ENCODE measurements at regions not wholly inside any gene's neighbourhood (a gene's known extent, or its start where the extent isn't known, plus 50 kb on each side); places are given as distances from the start of the nearest gene placed in this dataset.

DNA sequence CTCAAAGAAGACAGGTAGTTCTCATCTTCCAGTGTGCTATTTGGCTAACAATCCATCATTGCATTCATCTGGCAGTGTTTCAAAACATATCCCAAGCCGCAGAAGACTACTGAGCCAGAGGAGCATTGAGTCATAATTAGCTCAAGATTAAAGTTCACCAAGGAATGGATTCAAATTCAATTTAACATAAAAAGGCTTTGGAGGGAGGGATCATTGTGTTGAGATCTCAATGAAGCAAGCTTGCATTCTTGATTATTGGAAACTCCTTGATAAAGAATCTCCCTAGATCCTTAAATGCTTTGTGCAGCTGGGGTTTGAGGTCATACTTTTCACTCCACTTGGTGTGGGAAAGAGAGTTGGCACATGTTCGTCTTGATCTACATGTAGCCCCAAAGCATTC is 142.8 kb upstream of the SEMA3A start:
- no peak for TF ChIP-seq EZH2phosphoT487 (IDR thresholded peaks at IDR 0.05; ENCODE audit: borderline replicate concordance, low read length)
- TF ChIP-seq EZH2 (IDR thresholded peaks at IDR 0.05; ENCODE audit: low read length, unreplicated experiment) = no peak
- no peak for TF ChIP-seq CTCF (conservative IDR thresholded peaks at IDR 0.05; ENCODE audit: low read depth, low read length)
- ATAC-seq = peak; percentile 76
- peaks cover 14% of the 10 kb centered on the region for H3K4me1 ChIP-seq (ENCODE audit: insufficient read depth, low read length)
- peak; percentile 79 for DNase-seq
- no TSS peak for BruUV-seq (replicated peaks)
- no peaks in the 10 kb centered on the region for H4K20me1 ChIP-seq (ENCODE audit: low read length)
- H2AFZ ChIP-seq (ENCODE audit: low read length) = no peak overlapping the region
- no peak overlapping the region for H3K27ac ChIP-seq (ENCODE audit: low read length)
- H3K4me2 ChIP-seq (ENCODE audit: low read length) = 0 out of 2 replicates have a peak overlapping the region, but pooled peaks have one; percentile 17
- no peaks in the 10 kb centered on the region for H3F3A ChIP-seq (ENCODE audit: low read length, unreplicated experiment)
- no peaks in the 10 kb centered on the region for H3K9me3 ChIP-seq (ENCODE audit: low read length)
- intact Hi-C loops (cut with micrococcal nuclease) = no loop called here
- ChIA-PET POLR2A (ENCODE audit: unreplicated experiment) (interaction anchor here (0.7 kb wide), 1 partner anchor 123 kb away, joined by 3 read pairs; no protein-coding TSS in a partner anchor), CTCF (interaction anchor here (1.0 kb wide), 1 partner anchor 76 kb away, joined by 4 read pairs; no protein-coding TSS in a partner anchor)
- H3K36me3 ChIP-seq (ENCODE audit: low read depth, low read length) = no peaks in the 10 kb centered on the region
- H3K9me2 ChIP-seq (replicated peaks; ENCODE audit: low read length) = no peaks in the 10 kb centered on the region
- no peak overlapping the region for H3K9ac ChIP-seq (ENCODE audit: low read length)
- no peaks in the 10 kb centered on the region for H3K27me3 ChIP-seq (ENCODE audit: low read length)
- no peak overlapping the region for H3K4me3 ChIP-seq (ENCODE audit: low read length)
- H3K79me2 ChIP-seq (ENCODE audit: low read length) = no peaks in the 10 kb centered on the region

DNA sequence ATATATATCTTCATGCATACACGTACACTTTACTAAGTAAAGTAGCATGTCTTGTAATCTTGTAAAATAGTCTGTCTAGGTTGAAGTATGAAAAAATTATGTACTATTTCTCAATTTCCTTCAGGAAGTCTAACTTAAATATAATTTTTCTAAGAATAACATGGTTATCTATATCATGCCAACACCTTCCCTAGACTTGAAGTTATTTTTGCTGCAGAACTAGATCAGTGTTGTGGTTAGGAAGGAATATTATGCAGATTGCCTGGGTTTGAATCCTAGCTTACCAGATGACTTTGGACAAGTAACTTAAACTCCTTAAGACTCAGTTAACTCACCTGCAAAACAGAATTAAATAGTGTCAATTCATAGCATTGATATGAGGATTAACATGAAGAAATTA is 142.2 kb upstream of the SEMA3A start:
- TF ChIP-seq CTCF (conservative IDR thresholded peaks at IDR 0.05; ENCODE audit: low read depth, low read length) (no peak), EZH2 (IDR thresholded peaks at IDR 0.05; ENCODE audit: low read length, unreplicated experiment) (no peak), EZH2phosphoT487 (IDR thresholded peaks at IDR 0.05; ENCODE audit: borderline replicate concordance, low read length) (no peak)
- ChIA-PET POLR2A (ENCODE audit: unreplicated experiment) (interaction anchor here (0.7 kb wide), 1 partner anchor 122 kb away, joined by 3 read pairs; no protein-coding TSS in a partner anchor), CTCF (interaction anchor here (1.0 kb wide), 1 partner anchor 77 kb away, joined by 4 read pairs; no protein-coding TSS in a partner anchor)
- BruUV-seq (replicated peaks) = no TSS peak
- H3K4me3 ChIP-seq (ENCODE audit: low read length) = no peak overlapping the region
- H3K4me2 ChIP-seq (ENCODE audit: low read length) = no peak overlapping the region
- no peaks in the 10 kb centered on the region for H3K9me3 ChIP-seq (ENCODE audit: low read length)
- no peaks in the 10 kb centered on the region for H3K36me3 ChIP-seq (ENCODE audit: low read depth, low read length)
- no peaks in the 10 kb centered on the region for H3K27me3 ChIP-seq (ENCODE audit: low read length)
- H3K9ac ChIP-seq (ENCODE audit: low read length) = no peak overlapping the region
- ATAC-seq (no peak), DNase-seq (no peak)
- no peaks in the 10 kb centered on the region for H3K79me2 ChIP-seq (ENCODE audit: low read length)
- no peak overlapping the region for H2AFZ ChIP-seq (ENCODE audit: low read length)
- no peaks in the 10 kb centered on the region for H3K9me2 ChIP-seq (replicated peaks; ENCODE audit: low read length)
- H3F3A ChIP-seq (ENCODE audit: low read length, unreplicated experiment) = no peaks in the 10 kb centered on the region
- intact Hi-C loops (cut with micrococcal nuclease) = no loop called here
- H3K27ac ChIP-seq (ENCODE audit: low read length) = no peak overlapping the region
- peaks cover 14% of the 10 kb centered on the region for H3K4me1 ChIP-seq (ENCODE audit: insufficient read depth, low read length)
- no peaks in the 10 kb centered on the region for H4K20me1 ChIP-seq (ENCODE audit: low read length)

- Histone ChIP-seq H3F3A (ENCODE audit: low read length, unreplicated experiment) (no peaks in the 10 kb centered on the region), H3K4me3 (ENCODE audit: low read length) (no peak overlapping the region), H4K20me1 (ENCODE audit: low read length) (no peaks in the 10 kb centered on the region), H3K4me2 (ENCODE audit: low read length) (no peak overlapping the region), H2AFZ (ENCODE audit: low read length) (no peak overlapping the region), H3K9ac (ENCODE audit: low read length) (no peak overlapping the region), H3K27ac (ENCODE audit: low read length) (no peak overlapping the region), H3K27me3 (ENCODE audit: low read length) (no peaks in the 10 kb centered on the region), H3K4me1 (ENCODE audit: insufficient read depth, low read length) (peaks cover 14% of the 10 kb centered on the region), H3K9me2 (replicated peaks; ENCODE audit: low read length) (no peaks in the 10 kb centered on the region), H3K79me2 (ENCODE audit: low read length) (no peaks in the 10 kb centered on the region), H3K9me3 (ENCODE audit: low read length) (no peaks in the 10 kb centered on the region), H3K36me3 (ENCODE audit: low read depth, low read length) (no peaks in the 10 kb centered on the region)
- no peak for TF ChIP-seq EZH2 (IDR thresholded peaks at IDR 0.05; ENCODE audit: low read length, unreplicated experiment)
- no peak for TF ChIP-seq EZH2phosphoT487 (IDR thresholded peaks at IDR 0.05; ENCODE audit: borderline replicate concordance, low read length)
- no peak for TF ChIP-seq CTCF (conservative IDR thresholded peaks at IDR 0.05; ENCODE audit: low read depth, low read length)
- ChIA-PET CTCF (no interaction called here), POLR2A (ENCODE audit: unreplicated experiment) (no interaction called here)
- BruUV-seq (replicated peaks) = no TSS peak
- ATAC-seq (no peak), DNase-seq (no peak)
- intact Hi-C loops (cut with micrococcal nuclease) = no loop called here
Observed at GRCh38 chr7:84336303-84336702, 141.7 kb upstream of the SEMA3A start.

All from PC-3 (cell line).